HG02571 (cell line): ENCODE measurements at regions not wholly inside any gene's neighbourhood (a gene's known extent, or its start where the extent isn't known, plus 50 kb on each side); places are given as distances from the start of the nearest gene placed in this dataset.

ENCODE experiments used
- ATAC-seq: cut with Tn5 transposase; IDR thresholded peaks from one replicate; pipeline ENCODE4 v1.9.1; 2021; ENCODE audit warnings: mild to moderate bottlenecking, moderate library complexity; ENCODE audit not compliant: unreplicated experiment

GRCh38 chr15:25985165-25985564 lies 122.0 kb upstream of the ATP10A start:
- no peak for ATAC-seq

GRCh38 chr15:25982736-25983135 lies 119.6 kb upstream of the ATP10A start:
- no peak for ATAC-seq

DNA sequence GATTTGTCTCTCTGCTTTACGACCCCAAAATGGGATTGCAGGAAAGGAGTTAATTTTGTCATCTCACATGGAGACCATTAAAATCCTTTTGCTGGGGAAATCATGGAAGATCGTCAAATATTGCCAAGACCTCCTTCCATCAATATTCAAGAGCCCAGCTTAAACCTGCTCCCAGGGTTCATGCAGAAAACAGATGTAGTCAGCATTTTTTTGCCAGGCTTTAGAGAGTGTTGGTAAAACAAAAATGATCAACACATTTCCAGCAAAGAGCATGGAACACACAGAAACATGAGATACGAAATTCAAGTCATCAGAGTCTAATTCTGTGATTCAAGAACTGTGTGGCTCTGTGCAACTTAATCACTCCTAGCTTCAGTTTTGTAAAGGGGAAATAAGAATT lies 118.0 kb upstream of the ATP10A start:
- no peak for ATAC-seq

DNA sequence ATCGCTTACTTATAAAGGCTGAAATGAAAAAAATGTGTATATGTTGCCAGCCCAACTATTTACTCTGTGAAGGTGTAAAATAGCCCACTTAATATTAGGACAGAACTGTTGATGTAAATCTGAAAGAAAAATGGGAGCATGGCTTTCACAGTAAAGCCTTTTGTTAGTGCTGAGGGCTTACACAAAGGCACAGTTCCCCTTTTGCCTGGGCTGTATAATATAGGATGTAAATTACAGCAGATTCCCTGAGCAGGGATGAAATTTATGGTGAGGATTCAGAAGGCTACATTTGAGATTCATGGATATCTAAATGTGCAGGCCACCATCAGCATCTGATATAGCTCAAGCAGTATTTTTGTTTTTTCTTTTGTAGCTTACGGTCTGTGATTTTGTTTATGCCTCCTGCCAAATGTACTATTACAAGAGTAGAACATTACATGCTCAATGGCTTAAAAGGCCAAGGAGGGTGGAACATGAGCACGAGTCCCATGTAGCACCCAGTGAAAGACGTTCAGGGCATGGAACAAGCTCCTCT lies 109.1 kb upstream of the ATP10A start:
- no peak for ATAC-seq

GRCh38 chr15:25971053-25971452 lies 107.9 kb upstream of the ATP10A start:
- no peak for ATAC-seq

DNA sequence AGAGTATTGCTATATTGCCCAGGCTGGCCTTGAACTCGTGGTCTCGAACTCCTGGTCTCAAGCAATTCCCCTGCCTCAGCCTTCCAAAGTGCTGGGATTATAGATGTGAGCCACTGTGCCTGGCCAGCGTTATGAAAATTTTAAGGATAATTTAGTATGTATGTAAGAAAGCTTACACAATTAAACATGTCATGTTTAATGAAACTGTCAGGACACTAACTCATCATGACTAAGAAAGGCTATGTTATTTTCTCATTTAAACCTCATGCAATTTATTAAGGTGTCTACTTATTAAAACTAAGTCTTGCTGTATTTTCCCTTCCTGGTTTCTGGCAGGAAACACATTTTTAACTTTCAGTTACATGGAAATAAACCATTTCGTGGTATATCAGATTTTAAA lies 106.8 kb upstream of the ATP10A start:
- no peak for ATAC-seq

DNA sequence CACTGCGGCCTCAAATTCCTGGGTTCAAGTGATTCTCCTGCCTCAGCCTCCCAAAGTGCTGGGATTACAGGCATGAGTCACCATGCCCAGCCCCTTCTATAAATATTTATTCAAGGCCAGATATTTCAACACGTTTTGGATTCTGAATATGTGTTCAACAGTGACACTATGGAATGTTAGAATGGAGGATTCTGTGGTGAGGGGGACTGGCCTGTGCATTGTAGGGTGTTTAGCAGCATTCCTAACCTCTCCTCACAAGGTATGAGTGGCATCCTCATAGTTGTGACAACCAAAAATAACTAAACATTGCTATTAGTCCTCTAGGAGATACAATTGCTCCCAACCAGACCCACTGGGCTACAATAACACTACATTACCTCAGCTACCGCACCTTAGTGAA lies 104.0 kb upstream of the ATP10A start:
- ATAC-seq, result no peak

GRCh38 chr15:25965326-25965725 lies 102.2 kb upstream of the ATP10A start:
- ATAC-seq, result no peak

DNA sequence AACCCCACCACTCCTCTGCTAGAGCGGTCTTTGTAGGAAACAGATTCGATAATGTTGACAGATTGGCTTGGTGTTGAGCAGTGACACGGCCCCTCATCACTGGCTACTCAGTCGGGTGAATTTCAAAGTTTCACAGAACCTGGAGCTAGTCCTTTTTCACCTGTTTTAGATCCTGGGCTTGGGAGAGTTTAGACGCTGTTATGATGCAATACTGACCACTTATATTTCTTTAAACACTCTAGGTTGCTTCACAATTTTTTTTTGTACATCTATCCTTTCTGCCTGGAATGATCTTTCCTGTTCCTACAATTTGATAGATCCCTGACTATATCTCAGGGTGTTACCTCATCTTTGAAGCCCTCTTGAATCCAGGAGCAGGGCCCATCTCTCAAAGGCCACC lies 97.1 kb upstream of the ATP10A start:
- ATAC-seq, result no peak

GRCh38 chr15:25959100-25959499 lies 96.0 kb upstream of the ATP10A start:
- ATAC-seq, result no peak

- ATAC-seq, result no peak
These were observed 92.5 kb upstream of the ATP10A start for GRCh38 chr15:25955628-25956027.

DNA sequence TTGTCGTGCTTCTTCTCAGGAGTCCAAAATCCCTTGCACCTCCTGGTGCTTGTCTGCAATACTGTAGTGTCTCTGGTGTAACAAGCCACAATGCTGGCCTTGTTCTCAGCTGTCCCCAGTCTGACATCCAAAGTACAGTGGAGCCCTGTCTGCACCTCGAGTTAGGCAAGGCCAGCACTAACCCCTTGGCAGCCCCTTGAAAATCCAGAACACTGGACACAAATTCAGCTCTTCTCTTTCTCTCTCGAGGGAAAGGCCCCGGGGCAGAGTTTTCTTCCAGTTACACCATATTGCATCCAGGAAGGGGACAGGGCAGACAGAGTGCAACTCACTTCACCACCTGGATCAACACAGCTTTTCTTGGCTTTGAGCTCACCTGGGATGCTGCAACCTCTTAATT lies 91.3 kb upstream of the ATP10A start:
- ATAC-seq, result no peak

DNA sequence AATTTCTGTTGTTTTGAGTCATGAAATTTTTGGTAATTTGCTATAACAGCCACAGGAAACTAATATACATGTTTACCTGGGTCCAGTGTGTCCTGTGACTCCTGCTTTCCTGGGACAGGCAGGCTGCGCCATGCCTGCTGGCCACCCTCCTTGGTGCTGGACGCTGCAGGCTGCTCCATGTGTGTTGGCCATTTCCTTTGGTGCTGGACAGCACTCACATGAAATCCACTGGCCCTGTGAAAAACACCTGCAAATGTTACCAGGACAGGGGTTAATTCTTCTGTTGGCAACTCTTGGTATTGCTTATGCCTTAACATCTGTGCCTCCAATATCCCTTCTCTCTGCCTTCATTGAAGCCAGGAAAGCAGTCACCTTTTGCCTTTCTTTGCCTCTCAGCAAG lies 86.9 kb upstream of the ATP10A start:
- ATAC-seq, result no peak

- ATAC-seq, result no peak
These were observed 84.5 kb upstream of the ATP10A start for GRCh38 chr15:25947323-25948314.

DNA sequence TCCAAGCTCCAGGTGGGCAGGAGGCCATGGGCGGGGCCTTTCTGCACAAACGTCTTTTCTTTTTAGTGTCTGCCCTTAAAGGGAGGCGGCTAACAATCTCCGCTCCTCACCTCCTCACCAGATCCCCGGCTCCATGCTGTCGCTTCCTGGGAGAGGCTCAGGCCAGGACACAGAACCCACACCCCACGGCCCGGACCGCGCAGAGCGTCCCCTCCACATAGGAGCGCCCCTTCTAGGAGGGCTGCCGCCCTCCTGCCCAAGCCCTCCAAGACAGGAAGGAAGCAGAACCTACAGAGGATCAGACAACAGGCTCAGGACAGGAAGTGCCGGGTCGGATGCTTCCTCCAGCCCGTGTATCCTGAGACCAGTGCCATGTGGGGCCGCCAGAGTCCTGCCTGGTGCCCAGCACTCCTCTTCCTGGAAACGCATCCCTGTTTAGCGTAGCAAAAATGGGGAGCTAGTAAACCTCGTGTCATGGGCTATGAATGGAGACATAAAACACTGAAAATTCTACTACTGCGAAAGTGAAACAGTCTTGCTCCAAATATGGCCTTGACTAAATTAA lies 83.2 kb upstream of the ATP10A start:
- ATAC-seq, result no peak

DNA sequence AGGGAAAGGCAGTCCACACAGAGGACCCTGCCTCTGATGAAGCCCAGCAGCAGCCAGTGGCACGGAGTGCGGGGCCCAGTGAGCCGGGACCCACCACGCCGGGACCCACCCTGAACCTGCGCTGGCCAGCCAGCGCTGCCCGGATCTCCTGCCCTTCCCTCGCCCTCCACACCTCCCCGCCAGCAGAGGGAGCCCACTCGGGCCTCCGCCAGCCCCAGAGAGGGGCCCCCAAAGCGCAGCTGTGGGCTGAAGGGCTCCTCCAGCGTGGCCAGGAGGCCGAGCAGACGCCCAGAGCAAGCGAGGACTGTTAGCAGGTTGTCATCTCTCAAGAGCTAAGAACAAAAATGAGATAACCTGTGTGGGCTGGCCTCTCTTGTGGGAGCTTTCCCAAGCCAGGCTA lies 81.3 kb upstream of the ATP10A start:
- no peak for ATAC-seq

GRCh38 chr15:25943831-25944230 lies 80.7 kb upstream of the ATP10A start:
- no peak for ATAC-seq

DNA sequence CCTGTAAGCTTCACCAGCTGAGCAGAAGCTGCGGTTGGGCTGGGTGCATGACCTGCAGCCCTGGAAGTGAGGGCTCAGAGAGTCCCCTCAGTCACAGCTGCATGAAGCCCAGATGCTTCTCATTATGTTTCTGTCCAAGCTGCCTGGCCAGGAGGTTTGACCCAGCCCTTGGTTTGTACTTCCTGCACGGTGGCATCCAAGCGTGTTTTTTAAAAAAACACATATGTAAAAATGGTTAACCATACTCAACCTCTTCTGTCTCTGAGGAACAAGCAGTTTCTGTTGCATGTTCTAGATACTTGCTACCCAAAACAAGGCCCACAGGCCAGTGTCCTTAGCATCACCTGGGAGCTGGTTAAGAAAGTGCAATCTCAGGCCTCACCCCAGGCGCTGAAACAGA lies 76.0 kb upstream of the ATP10A start:
- peak; percentile 86 for ATAC-seq

DNA sequence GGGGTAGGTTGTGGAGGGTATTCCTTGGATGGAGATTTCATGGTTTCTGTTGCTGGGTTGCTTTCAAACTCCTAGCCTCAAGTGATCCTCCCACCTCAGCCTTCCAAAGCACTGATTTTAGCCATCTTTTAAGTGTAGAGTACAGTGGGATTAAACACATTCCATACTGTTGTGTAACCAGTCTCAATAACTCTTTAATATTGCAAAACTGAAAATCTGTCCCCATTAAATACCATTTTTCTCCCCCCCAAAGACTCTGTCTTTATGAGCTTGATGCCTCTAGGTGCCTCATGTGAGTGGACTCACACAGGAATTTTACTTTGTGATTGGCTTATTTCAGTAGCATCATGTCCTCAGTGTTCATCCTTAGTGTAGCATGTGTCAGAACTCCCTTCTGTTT lies 74.7 kb upstream of the ATP10A start:
- no peak for ATAC-seq

GRCh38 chr15:25936004-25936403 lies 72.9 kb upstream of the ATP10A start:
- ATAC-seq, result no peak

GRCh38 chr15:25933456-25934158 lies 70.5 kb upstream of the ATP10A start:
- no peak for ATAC-seq

GRCh38 chr15:25932696-25933095 lies 69.6 kb upstream of the ATP10A start:
- no peak for ATAC-seq
